ENCODE measurements at regions not wholly inside any gene's neighbourhood (a gene's known extent, or its start where the extent isn't known, plus 50 kb on each side); places are given as distances from the start of the nearest gene placed in this dataset.

DNA sequence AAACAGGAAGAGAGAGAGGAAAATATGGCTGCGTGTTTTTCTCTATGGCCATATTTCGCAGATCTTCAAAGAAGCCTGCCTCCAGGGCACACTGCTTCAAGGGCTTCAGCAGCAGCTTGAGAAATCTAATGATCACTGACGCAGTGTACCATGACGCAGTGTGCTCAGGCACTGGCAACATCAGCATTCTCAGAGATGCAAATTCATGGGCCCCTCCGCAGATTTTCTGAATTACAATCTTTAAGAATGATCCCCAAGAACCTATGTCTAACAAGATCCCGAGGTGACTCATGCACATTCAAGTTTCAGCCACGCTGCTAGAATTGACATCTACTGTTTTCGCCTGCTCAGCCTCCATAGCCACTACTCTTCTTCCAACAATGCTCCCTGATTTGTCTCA lies 143.9 kb upstream of the ZNF366 start:
- TF ChIP-seq CTCF (IDR thresholded peaks at IDR 0.05), result no peak
- TF ChIP-seq RFX5 (IDR thresholded peaks at IDR 0.05; ENCODE audit: low read length), result no peak
- no peak for TF ChIP-seq POLR2AphosphoS5 (IDR thresholded peaks at IDR 0.05; ENCODE audit: low read depth, low read length)
- no peak for TF ChIP-seq FOSL2 (IDR thresholded peaks at IDR 0.05; ENCODE audit: borderline replicate concordance, low read depth)
- no peak for TF ChIP-seq RAD21 (IDR thresholded peaks at IDR 0.05; ENCODE audit: low read length)
- no peak for TF ChIP-seq YY1 (IDR thresholded peaks at IDR 0.05; ENCODE audit: low read depth)
- no peak for TF ChIP-seq SIN3A (IDR thresholded peaks at IDR 0.05; ENCODE audit: borderline replicate concordance, low read depth, low read length)
- no peak for TF ChIP-seq RXRA (IDR thresholded peaks at IDR 0.05; ENCODE audit: borderline replicate concordance, low read depth)
